ENCODE measurements at regions not wholly inside any gene's neighbourhood (a gene's known extent, or its start where the extent isn't known, plus 50 kb on each side); places are given as distances from the start of the nearest gene placed in this dataset.

- no peaks in the 10 kb centered on the region for H3K36me3 ChIP-seq (replicated peaks; ENCODE audit: insufficient read depth, low read depth)
- H3K9me3 ChIP-seq (ENCODE audit: low read depth), result no peaks in the 10 kb centered on the region
- no peaks in the 10 kb centered on the region for H3K27me3 ChIP-seq
- no peak for DNase-seq (ENCODE audit: low spot score)
- no peaks in the 10 kb centered on the region for H3K4me1 ChIP-seq (ENCODE audit: insufficient read depth)
- H3K4me3 ChIP-seq, result no peak overlapping the region
- H3K79me2 ChIP-seq, result no peaks in the 10 kb centered on the region
- no peak for TF ChIP-seq EZH2phosphoT487 (IDR thresholded peaks at IDR 0.05; ENCODE audit: low read depth, severe bottlenecking, unreplicated experiment)
- no peak for TF ChIP-seq CTCF (IDR thresholded peaks at IDR 0.05; ENCODE audit: poor library complexity)
- TF ChIP-seq EZH2 (IDR thresholded peaks at IDR 0.05; ENCODE audit: borderline replicate concordance), result no peak
- no peak overlapping the region for H3K27ac ChIP-seq
- H3K9me2 ChIP-seq (replicated peaks; ENCODE audit: insufficient read depth), result no peaks in the 10 kb centered on the region
- no peaks in the 10 kb centered on the region for H4K20me1 ChIP-seq (ENCODE audit: insufficient read depth, poor library complexity, severe bottlenecking)
- H3K4me2 ChIP-seq, result no peak overlapping the region
- no peak overlapping the region for H2AFZ ChIP-seq
- WGBS (ENCODE audit: low lambda C conversion rate, missing lambda C conversion rate), result 96% methylated on average over 2 of the region's 2 CpGs
Measured at GRCh38 chr4:96073461-96073860, 233.6 kb downstream of the PDHA2 start.

GRCh38 chr4:96092151-96092705 lies 252.3 kb downstream of the PDHA2 start:
- Histone ChIP-seq H3K4me2 (no peak overlapping the region), H3K27me3 (no peaks in the 10 kb centered on the region), H3K4me3 (no peak overlapping the region), H3K27ac (no peak overlapping the region), H3K4me1 (ENCODE audit: insufficient read depth) (no peaks in the 10 kb centered on the region), H3K9me3 (ENCODE audit: low read depth) (no peaks in the 10 kb centered on the region), H3K36me3 (replicated peaks; ENCODE audit: insufficient read depth, low read depth) (no peaks in the 10 kb centered on the region), H2AFZ (no peak overlapping the region), H4K20me1 (ENCODE audit: insufficient read depth, poor library complexity, severe bottlenecking) (no peaks in the 10 kb centered on the region), H3K79me2 (no peaks in the 10 kb centered on the region), H3K9me2 (replicated peaks; ENCODE audit: insufficient read depth) (no peaks in the 10 kb centered on the region)
- TF ChIP-seq CTCF (IDR thresholded peaks at IDR 0.05; ENCODE audit: poor library complexity) (no peak), EZH2 (IDR thresholded peaks at IDR 0.05; ENCODE audit: borderline replicate concordance) (no peak), EZH2phosphoT487 (IDR thresholded peaks at IDR 0.05; ENCODE audit: low read depth, severe bottlenecking, unreplicated experiment) (no peak)
- DNase-seq (ENCODE audit: low spot score), result no peak
- 67% methylated on average over 1 of the region's 1 CpG for WGBS (ENCODE audit: low lambda C conversion rate, missing lambda C conversion rate)

- H3K79me2 ChIP-seq, result no peaks in the 10 kb centered on the region
- TF ChIP-seq EZH2 (IDR thresholded peaks at IDR 0.05; ENCODE audit: borderline replicate concordance), result no peak
- TF ChIP-seq EZH2phosphoT487 (IDR thresholded peaks at IDR 0.05; ENCODE audit: low read depth, severe bottlenecking, unreplicated experiment), result no peak
- no peak for TF ChIP-seq CTCF (IDR thresholded peaks at IDR 0.05; ENCODE audit: poor library complexity)
- no peak overlapping the region for H3K4me3 ChIP-seq
- H3K4me1 ChIP-seq (ENCODE audit: insufficient read depth), result no peaks in the 10 kb centered on the region
- no peak overlapping the region for H3K4me2 ChIP-seq
- no peaks in the 10 kb centered on the region for H4K20me1 ChIP-seq (ENCODE audit: insufficient read depth, poor library complexity, severe bottlenecking)
- H3K9me3 ChIP-seq (ENCODE audit: low read depth), result no peaks in the 10 kb centered on the region
- 60% methylated on average over 3 of the region's 3 CpGs for WGBS (ENCODE audit: low lambda C conversion rate, missing lambda C conversion rate)
- no peaks in the 10 kb centered on the region for H3K9me2 ChIP-seq (replicated peaks; ENCODE audit: insufficient read depth)
- H3K36me3 ChIP-seq (replicated peaks; ENCODE audit: insufficient read depth, low read depth), result no peaks in the 10 kb centered on the region
- no peak overlapping the region for H3K27ac ChIP-seq
- no peaks in the 10 kb centered on the region for H3K27me3 ChIP-seq
- H2AFZ ChIP-seq, result no peak overlapping the region
- DNase-seq (ENCODE audit: low spot score), result no peak
Measured at GRCh38 chr4:96093057-96093456, 253.2 kb downstream of the PDHA2 start.

- Histone ChIP-seq H4K20me1 (ENCODE audit: insufficient read depth, poor library complexity, severe bottlenecking) (no peaks in the 10 kb centered on the region), H3K4me2 (no peak overlapping the region), H2AFZ (no peak overlapping the region), H3K9me2 (replicated peaks; ENCODE audit: insufficient read depth) (no peaks in the 10 kb centered on the region), H3K4me3 (no peak overlapping the region), H3K79me2 (no peaks in the 10 kb centered on the region), H3K4me1 (ENCODE audit: insufficient read depth) (no peaks in the 10 kb centered on the region), H3K27me3 (no peaks in the 10 kb centered on the region), H3K27ac (no peak overlapping the region), H3K9me3 (ENCODE audit: low read depth) (no peaks in the 10 kb centered on the region), H3K36me3 (replicated peaks; ENCODE audit: insufficient read depth, low read depth) (no peaks in the 10 kb centered on the region)
- DNase-seq (ENCODE audit: low spot score), result no peak
- TF ChIP-seq EZH2 (IDR thresholded peaks at IDR 0.05; ENCODE audit: borderline replicate concordance), result no peak
Measured at GRCh38 chr4:96093563-96093962, 253.7 kb downstream of the PDHA2 start.
